SK-N-SH treated with all-trans-retinoic acid at 6 μM for 48 hours (cell line): ENCODE measurements at regions not wholly inside any gene's neighbourhood (a gene's known extent, or its start where the extent isn't known, plus 50 kb on each side); places are given as distances from the start of the nearest gene placed in this dataset.

Source experiments
- CREB5 ChIP-seq: fragments of 250-450 bp; sonication (Bioruptor Pico); IDR thresholded peaks from 2 replicates; pipeline ENCODE4 v1.5.1; 2020; ENCODE audit warnings: low read depth, mild to moderate bottlenecking, moderate library complexity
- PATZ1 ChIP-seq: fragments of 250-450 bp; sonication (Bioruptor Pico); IDR thresholded peaks from 2 replicates; pipeline ENCODE4 v1.8.0; 2020; ENCODE audit warnings: mild to moderate bottlenecking, moderate library complexity, borderline replicate concordance
- ZNF8 ChIP-seq: fragments of 450-650 bp; formaldehyde crosslinking; IDR thresholded peaks from 2 replicates; pipeline ENCODE4 v1.5.0; 2020; ENCODE audit warnings: mild to moderate bottlenecking, moderate library complexity

GRCh38 chr16:18059577-18059976, 277.0 kb downstream of the NPIPA8 start:
- no peak for TF ChIP-seq PATZ1 (CRISPR knock-in tag)
- no peak for TF ChIP-seq ZNF8 (CRISPR knock-in tag)
- TF ChIP-seq CREB5 (CRISPR knock-in tag) = no peak
